Ureter (tissue), 1 donor: ENCODE measurements at regions not wholly inside any gene's neighbourhood (a gene's known extent, or its start where the extent isn't known, plus 50 kb on each side); places are given as distances from the start of the nearest gene placed in this dataset.

Source experiments
- DNase-seq: peaks from one replicate; pipeline ENCODE4 v3.0.0-alpha.2; 2020; ENCODE audit warnings: low spot score
- donor health status: DM: yes; HTN: yes; CAD: no.

DNA sequence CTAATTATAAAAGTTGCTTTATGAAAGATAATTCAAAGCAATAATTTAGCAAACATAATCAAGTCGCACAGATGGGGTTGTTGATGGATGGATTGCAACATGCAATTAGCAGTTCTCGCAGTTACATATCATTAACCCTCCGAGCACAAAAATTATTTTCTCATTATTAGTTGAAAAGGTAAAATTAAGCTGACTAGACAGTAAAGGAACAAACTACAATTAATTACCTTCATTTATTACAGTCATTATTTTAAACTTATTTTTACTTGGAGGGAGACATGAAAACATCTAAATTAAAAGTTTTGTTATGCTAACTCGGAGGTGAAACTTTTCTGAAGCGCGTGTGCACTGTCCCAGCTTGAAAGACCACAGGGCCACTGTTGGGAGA, 146.9 kb downstream of the PHETA1 start:
- DNase-seq, result no peak

DNA sequence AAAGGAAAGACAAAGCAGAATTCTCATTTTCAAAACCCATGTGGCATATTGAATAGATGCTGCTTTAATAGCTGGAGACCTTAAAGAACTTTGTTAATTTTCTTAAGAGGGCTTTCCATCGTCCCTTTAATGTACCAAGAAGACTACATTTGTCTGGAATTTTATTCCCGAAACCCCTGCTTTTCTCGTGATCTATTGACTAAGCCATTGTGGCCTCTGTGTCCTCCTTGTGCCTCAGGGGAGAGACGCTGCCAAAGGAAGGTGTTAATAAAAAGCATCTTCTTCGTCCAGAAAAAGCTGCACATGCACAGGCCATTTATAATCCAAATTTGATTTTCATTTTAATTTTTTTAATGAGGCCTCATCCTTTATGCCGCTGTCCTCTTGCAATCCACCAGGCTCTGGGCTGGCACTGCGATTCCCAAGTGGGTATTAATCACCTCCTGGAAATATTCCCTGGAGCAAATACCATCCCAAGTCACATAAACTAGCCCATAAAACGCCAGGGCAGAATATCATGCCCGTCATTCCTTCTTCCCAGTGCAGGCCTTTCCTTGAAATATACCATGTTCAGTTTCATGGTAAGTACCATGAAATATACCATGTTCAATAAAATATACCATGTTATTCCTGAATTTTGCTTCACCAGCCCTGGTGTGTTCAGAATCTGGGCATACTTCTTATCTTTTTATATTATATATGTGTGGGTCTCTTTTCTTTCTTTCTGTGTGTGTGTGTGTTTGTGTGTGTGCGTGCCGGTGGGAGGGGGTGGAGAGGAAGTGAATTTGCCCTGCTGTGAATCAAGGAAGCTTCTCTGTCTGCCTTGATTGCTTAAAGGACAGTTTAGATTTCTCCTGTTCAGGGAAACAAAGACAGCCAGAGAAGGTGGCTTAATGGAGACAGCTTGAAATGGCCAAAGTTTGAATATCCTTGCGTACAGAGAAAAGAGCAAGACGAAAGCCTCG, 147.6 kb downstream of the PHETA1 start:
- DNase-seq, result no peak

DNA sequence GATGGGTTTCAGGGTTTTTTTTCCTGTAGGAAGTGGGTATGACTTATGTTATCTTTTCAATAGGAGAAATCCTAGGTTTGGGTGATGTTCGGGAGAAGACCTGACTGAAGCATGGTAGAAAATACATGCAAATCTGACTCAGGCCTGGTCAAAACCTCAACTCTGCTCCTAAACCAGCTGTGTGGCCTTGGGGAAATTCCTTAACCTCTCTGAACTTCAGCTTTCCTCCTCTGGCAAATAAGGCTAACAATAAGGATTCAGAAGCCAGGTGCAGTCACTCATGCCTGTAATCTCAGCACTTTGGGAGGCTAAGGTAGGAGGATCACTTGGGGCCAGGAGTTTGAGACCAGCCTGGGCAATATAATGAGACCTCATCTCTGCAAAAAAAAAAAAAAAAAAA, 148.5 kb downstream of the PHETA1 start:
- no peak for DNase-seq

DNA sequence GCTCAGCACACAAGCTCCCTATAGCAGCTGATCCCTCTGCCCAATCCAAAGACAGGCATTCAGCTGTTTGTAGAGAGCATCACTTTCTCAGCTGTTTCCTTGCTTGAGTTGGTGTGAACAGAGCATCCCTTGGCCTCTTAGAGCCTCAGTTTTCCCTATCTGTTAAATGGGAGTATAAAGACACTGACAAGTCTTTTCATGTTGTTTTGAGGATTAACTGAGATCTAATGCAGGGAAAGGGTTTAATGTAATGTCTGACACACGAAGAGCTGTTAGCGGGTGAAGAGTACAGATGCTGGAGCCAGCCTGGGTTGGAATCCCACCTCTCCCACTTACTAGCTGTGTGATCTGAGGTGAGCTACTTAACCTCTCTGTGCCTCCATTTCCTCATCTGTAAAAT, 149.5 kb downstream of the PHETA1 start:
- DNase-seq, result no peak

DNA sequence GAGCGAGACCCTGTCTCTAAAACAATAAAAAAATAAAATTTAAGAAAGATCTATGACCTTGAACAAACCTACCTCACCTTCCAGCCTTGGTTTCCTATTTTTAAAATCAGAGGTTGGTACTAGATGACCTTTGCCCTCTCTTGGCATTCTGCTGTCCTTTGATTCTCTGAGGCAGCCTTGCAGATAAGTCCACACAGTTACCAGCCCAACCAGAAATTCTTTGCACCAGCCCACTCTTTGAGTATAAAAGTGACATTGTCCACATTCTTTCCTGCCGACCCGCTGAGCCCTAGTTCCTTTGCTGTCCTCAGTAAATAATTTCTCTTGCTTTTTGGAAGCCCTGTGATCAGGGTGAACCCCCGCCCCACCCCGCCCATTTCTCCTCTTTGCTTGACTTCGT, 150.4 kb downstream of the PHETA1 start:
- DNase-seq, result no peak

DNA sequence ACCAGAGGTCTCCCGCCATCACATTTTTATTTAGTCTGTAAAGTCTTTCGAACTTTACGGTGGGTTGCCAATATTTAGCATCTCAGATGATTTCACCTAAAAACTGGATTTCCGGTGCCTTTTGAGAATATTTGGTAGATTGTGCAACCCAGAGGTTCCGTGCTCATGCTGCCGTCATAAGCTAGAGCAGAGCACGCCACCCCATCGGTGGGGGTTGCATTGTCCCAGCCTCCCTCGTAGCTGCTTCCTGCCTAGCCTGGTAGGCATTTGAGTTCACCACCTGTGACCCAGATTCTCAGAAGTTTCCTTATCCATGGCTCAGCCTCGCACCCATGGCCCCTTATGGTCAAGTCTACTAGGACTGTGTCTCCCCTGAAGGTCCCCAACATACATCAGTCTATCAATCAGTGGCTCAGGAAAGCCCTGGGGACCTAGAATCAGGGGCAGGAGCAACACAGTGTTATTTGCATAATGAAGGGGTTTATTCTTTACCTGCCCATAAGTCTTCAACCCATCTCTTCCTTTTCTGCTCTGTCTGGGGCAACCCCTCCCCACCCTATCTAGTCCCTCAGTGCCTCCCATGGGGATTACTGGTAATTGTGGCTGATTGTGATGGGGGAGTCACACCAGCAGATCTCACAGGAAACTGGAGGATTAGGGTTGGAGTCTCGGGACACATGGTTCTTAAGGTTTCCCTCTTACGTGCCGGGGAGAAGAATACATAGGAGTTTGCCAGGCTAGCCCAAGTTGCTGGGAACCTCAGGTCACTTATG, 152.3 kb downstream of the PHETA1 start:
- no peak for DNase-seq

DNA sequence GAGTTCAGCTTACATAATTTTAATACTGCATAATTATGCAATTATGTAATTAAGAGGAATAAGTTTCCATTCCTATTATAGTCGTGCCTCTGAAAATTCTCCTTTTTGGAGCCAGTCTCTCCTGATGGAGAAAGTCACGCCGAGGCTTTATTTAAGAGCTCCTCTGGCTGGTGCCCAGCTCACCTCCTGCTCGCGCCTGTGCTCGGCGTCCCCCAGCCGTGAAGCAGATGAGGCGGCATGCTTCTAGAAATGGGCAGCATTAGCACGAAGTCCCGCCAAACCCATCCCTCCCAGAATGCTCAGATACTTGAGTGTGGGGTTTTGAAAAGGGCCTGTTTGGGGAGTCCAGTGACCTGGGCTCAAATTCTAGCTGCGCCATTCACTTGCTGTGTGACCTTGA, 153.0 kb downstream of the PHETA1 start:
- no peak for DNase-seq

DNA sequence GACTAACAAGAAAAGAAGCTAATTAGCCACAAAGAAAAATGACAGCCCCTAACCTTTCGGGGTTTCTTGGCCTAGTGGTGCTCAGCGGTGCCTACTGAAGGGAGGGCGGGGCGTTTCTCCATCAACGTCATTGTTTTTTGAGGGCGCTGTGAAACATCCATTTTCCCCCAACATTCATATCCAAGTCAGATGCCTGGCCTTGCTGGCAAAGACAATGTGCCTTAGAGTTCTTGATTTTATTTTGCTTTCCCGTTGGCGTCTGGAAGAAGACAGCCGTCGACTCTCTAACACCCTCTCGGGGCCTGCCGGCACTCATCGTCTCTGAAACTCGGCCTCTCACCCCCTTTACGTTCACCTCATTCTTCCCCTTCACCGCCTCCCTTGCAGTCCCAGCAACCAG, 154.5 kb downstream of the PHETA1 start:
- no peak for DNase-seq

DNA sequence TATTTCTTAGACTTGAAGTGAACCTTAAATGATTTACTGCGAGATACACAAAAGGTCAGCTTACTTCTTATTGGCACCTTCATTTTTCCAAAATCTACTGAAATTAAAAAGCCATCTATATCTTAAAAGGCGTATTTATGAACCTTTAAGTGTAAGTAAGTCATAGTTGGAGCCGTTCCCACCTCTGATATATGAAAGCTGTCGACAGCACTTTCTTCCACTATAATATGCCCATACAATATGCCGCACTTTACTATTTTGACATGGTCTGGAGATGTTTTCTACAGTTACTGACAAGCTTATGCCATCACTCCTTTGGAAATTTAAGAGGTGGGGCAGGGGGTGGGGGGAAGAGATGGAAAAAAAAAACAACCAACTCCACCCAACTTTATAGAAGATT, 155.3 kb downstream of the PHETA1 start:
- no peak for DNase-seq

DNA sequence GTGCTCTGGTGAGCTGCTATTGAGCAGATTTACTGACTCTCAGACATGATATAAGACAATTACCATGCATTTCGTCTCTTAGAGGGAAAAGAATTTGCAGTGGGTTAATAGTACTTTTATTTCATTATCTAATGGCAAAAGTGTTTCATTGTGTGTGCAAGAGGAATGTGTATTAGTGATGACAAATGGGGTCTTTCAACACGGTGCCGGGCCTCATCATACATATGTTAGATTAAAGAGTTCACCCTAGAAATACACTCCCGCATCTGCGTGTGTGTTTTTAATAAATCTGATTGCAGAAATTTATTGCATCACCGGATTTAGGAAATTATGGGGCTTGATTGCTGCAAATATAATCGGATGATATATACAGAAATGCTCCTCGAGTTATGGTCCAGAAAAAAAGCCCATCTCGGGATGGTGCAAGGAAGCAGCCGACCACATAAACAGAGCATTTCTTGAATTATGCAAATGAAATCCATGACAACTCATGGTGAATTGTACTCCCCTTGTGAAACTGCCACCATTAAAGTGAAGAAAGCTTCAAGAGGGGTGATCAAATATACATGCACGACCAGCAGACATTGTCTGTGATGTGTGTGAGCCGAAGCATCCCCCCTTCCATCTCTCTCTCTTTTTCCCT, 156.0 kb downstream of the PHETA1 start:
- DNase-seq, result no peak

DNA sequence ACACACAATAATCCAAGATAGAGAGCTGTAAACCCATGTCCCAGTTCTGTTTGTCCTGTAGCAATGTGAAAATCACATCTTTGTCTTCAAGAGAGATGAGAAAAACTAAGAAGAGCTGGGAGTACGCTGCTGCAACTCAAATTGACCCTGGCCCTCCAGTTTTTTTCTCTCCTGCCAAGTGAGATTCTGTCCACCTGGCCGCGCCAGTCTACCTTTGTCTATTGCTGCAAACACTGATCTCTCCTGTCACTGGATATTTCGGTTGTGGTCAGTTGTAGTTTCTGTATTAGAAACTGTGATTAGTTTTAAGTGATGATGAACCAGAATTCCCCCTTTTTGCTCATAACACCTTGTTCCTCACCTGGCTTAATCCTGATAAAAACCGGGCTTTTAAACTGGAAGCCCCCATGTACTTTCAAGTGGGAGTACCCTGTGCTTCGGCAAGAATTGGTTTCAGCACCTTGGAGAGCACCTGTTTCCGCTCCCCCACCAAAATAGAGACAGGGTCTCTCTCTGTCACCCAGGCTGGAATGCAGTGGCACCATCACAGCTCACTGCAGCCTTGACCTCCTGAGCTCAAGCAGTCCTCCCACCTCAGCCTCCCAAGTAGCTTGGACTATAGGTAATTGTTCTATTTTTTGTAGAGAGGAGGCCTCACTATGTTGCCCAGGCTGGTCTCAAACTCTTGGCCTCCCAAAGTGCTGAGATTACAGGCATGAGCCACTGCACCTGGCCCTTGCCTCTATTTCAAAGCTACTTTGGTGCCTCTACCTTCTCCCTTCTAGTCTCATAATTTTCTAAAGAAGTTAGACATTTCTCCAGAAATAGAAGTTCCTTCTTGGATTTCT, 156.8 kb downstream of the PHETA1 start:
- DNase-seq, result no peak

DNA sequence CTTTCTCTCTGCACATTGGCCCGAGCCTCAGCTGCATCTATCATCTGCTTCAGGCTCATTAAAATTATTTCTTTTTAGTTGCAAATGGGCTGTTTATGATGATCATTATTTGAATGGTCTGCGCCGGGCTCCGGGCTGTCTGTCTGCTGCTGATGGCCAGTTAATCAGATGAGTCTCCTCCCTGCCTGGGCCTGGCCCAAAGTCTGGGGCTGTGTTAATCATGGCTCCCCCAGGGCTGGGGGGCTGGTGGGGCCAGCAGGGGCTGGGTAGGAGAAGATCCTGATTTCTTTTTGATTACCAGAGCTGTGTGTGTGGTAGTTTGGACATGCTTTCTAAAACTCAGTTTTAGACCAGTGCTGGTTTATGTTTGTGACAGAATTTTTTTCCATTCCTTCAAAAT, 159.1 kb downstream of the PHETA1 start:
- no peak for DNase-seq

DNA sequence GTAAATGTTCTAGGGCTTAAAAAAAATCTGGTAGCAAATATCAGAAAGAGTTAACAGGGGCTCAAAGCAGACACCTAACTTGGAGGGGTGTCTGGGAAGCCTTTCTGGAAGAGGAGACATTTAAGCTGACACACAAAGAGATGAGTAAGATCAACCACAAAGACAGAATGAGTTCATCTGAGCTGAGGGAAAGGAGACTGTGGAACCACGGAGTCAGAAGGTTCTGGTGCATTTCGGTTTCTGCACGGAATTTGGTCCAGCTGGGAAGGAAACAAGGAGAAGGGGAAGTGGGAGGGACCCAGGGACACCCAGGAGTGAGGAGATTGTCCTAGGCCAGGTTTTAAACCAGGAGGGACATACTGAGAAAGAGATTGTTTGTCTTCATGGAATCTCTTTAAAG, 161.1 kb downstream of the PHETA1 start:
- no peak for DNase-seq

DNA sequence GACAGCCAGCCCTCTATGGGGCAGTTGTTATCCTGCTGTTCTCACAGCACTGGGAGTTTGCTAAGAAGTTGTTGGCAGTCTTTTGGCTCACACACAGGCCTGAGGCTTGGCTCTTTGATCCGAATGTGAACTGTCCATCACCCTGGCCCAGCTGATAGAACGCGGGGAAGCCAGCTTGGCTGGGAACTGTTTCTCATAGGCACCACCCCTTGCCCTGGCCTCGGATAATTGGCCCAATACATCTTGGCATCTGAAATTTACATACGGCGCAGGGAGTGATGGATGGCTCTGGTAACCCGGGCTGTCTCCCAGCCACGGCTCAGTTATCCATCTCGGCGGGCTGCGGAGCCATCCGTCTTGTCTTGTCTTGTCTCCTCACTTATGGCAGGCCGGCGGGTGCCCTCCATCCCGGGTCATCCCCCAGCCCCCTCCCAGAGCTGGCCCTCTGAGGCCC, 164.1 kb downstream of the PHETA1 start:
- no peak for DNase-seq

DNA sequence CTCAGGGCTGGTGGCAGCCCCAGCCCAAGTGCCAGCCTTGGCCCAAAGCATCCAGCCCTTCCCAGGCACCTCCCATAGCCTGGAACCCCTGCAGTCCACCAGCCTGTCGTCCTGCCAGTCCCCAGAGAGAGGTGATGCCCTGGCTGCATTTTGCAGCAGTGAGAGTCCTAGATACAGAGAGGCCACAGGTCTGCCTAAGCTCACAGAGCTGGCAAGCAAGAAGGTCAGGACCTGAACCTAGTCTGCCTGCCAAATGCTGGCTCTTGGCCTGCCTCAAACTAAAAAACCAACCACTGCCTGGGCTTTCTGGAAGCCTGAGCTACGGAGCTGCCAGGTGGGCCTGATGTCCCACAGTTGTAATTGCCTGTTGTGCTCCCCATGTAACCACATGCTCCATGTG, 164.9 kb downstream of the PHETA1 start:
- DNase-seq, result no peak

DNA sequence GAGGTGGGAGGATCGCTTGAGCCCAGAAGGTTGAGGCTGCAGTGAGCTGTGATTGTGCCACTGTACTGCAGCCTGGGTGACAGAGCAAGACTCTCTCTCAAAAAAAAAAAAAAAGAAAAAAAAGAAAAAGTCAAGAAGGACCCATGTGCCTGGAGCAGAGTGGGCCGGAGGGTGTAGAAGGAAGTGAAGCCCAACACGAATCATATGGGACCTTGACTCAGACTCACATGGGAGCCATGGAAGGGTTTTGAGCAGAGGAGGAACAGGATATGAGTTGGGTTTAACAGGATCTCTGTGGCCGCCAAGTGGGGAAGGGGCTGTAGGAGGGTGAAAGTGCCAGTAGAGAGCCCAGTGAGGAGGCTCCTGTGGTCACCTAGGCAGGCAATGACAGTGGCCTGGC, 165.4 kb downstream of the PHETA1 start:
- DNase-seq, result no peak

DNA sequence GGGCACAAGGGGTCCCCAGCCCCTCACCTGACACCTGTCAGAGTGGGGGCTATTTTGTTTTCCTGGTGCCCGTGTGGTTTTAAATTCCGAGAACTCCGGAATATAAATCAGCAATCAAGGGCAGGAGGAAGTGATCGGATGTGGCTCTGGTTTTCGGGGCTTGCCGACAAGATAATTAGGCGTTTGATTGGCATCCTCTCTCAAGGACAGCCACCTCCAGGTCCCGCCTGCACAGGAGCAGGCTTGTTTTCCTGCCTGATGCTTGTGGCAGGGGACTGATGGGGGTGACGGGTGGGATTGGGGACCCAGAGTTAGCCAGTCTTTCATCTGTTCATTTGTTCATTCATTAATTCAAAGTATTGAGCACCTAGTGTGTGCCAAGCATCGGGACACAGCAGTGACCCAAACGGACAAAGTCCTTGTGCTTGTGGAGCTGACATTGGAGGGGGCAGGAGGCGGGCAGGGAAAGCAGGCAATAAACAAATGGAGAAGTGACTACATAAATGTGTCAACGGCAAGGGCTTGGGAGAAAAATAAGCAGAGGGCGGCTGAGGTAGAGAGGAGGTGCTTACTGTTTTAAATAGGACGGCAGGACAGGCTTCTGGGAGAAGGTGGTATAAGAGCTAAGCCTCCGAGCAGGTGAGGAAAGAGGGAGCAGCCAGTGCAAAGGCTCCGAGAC, 166.5 kb downstream of the PHETA1 start:
- no peak for DNase-seq

DNA sequence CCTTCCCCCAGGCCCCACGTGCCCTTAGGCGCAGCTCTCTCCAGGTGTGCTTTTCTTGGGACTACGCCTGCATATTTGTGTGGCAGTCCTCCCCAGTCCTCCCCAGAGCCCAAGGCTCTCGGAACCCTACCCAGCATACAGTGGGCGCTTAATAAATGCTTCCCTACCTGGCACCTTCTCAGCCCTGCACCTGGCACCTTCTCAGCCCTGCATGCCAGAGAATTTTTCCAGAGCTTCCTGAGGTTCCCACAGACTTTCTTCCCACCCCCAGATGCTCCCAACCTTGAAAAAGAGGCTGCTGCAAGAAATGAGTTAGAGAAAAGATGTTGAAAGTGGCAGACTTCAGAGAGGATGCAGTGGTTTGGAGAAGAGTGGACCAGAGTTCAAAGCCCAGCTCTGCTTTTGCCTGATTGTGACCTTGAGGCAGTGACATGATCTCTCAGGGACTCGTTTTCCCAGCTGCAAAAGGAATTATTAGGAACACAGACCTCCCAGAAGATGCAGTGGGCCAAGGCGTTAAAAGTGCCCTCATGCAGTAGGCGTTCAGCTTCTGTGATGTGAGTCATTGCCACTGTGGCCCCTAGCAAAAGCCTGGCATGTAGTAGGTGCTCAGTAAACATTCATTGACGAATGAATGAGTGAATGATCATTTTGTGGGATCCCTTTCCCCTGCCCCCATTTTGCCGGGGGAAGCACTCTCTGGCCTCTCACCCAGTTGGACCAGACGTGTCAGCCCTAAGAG, 167.2 kb downstream of the PHETA1 start:
- no peak for DNase-seq

DNA sequence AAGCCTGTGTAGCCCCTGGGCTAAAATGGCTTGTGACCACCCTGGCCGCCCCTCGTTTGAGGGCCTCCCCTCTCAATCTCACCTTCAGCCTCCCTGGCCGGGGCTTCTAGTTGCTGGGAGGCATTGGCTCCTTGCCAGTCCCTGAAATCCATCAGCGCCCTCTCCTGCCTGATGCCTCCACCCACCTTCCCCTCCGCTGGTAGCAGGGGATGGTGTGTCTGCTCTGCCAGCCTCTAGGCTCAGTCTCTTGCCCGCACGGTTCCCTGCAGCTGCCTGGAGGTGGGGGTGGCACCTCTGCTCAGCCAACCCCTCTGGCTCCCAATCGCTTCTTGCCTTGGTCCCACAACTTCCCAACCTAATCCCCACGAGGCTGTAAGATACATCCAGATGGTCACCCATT, 167.9 kb downstream of the PHETA1 start:
- DNase-seq, result no peak

DNA sequence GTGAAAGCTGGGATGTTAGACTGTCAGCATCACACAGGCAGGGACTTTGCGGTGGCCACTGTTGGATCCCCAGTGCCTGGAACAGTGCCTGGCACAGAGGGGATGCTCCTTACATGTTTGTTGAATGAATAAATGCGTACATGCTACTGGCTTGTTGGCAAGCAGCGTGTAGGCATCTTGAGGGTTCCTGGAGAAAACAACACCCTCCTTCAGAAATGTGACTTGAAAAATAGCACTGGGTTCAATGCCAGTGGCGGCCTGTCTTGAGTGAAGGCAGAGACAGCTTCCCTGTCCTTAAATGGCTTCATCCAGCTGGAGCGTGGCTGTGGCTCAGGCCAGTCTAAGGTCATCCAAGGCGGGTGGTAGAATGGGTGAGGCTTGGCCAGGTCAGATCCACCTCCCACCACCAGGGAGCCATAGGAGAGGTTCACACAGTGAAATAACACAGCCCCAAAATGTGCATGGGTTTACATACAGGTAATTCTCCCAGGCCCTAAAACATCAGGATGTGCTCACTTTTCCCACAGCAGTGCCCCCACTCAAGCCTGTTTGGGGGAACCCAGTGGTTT, 171.4 kb downstream of the PHETA1 start:
- no peak for DNase-seq
